ENCODE measurements at regions not wholly inside any gene's neighbourhood (a gene's known extent, or its start where the extent isn't known, plus 50 kb on each side); places are given as distances from the start of the nearest gene placed in this dataset.

GRCh38 chr6:102407886-102408741 lies 1014.6 kb downstream of the GRIK2 start:
- TF ChIP-seq CTCF (IDR thresholded peaks at IDR 0.05; ENCODE audit: low read depth, low read length), result no peak
- no peak for TF ChIP-seq EZH2phosphoT487 (IDR thresholded peaks at IDR 0.05; ENCODE audit: low read depth)
